Thymus (tissue), 11 donors: ENCODE measurements at regions not wholly inside any gene's neighbourhood (a gene's known extent, or its start where the extent isn't known, plus 50 kb on each side); places are given as distances from the start of the nearest gene placed in this dataset.

Source experiments
- DNase-seq, 9 donors: peaks; one replicate each; pipeline ENCODE4 v3.0.0-alpha.2; 2013; ENCODE audit warnings: low spot score in 9 of 9, low read depth in 6 of 9, missing footprints in 1 of 9
- H3K27ac ChIP-seq, 2 donors: one replicate each; pipeline ENCODE4 v1.5.1; 2013; ENCODE audit warnings: control low read depth in 1 of 2, low read depth in 1 of 2, low read length in 1 of 2, mild to moderate bottlenecking in 1 of 2, moderate library complexity in 1 of 2
- H3K27me3 ChIP-seq, 2 donors: one replicate each; pipeline ENCODE4 v1.5.1; 2013; ENCODE audit warnings: low read length in 1 of 2; ENCODE audit not compliant: control insufficient read depth in 2 of 2, insufficient read depth in 1 of 2
- H3K36me3 ChIP-seq, 2 donors: one replicate each; pipeline ENCODE4 v1.5.1; 2013; ENCODE audit warnings: low read length in 1 of 2, mild to moderate bottlenecking in 1 of 2, moderate library complexity in 1 of 2; ENCODE audit not compliant: control insufficient read depth in 2 of 2, insufficient read depth in 2 of 2
- H3K4me1 ChIP-seq, 2 donors: one replicate each; pipeline ENCODE4 v1.5.1; 2013; ENCODE audit warnings: low read length in 2 of 2; ENCODE audit not compliant: control insufficient read depth in 2 of 2, insufficient read depth in 2 of 2
- H3K4me3 ChIP-seq, 2 donors: one replicate each; pipeline ENCODE4 v1.5.1; 2013; ENCODE audit warnings: low read length in 2 of 2, control low read depth in 1 of 2, mild to moderate bottlenecking in 1 of 2
- H3K9me3 ChIP-seq, 2 donors: one replicate each; pipeline ENCODE4 v1.5.1; 2013; ENCODE audit warnings: low read length in 1 of 2, mild to moderate bottlenecking in 1 of 2; ENCODE audit not compliant: control insufficient read depth in 2 of 2, insufficient read depth in 1 of 2
- WGBS: extraction: QIAGEN DNeasy Blood & Tissue Kit; methylation state at CpG from one replicate; pipeline ENCODE4 v1.1.7; 2013; 5-methylcytosine and 5-hydroxymethylcytosine counted together
- donor health status: healthy.

GRCh38 chr13:97568850-97569249 is 134.9 kb downstream of the RAP2A start:
- no peak for DNase-seq
- Histone ChIP-seq H3K4me1 (no peaks in the 10 kb centered on the region), H3K36me3 (no peaks in the 10 kb centered on the region), H3K9me3 (no peaks in the 10 kb centered on the region), H3K27me3 (peaks cover 0 to 2% of the 10 kb centered on the region in 2 donors), H3K4me3 (no peak overlapping the region), H3K27ac (no peak overlapping the region)
- 62% methylated on average over 1 of the region's 1 CpG for WGBS

- no peaks in the 10 kb centered on the region for H3K4me1 ChIP-seq
Measured at GRCh38 chr13:97569841-97570240, 135.9 kb downstream of the RAP2A start.

GRCh38 chr13:97570442-97570841 is 136.5 kb downstream of the RAP2A start:
- Histone ChIP-seq H3K4me1 (no peaks in the 10 kb centered on the region), H3K9me3 (no peaks in the 10 kb centered on the region), H3K4me3 (no peak overlapping the region), H3K36me3 (no peaks in the 10 kb centered on the region), H3K27ac (no peak overlapping the region), H3K27me3 (peaks cover 0 to 2% of the 10 kb centered on the region in 2 donors)
- DNase-seq, result no peak
- WGBS, result 94% methylated on average over 3 of the region's 3 CpGs

More at GRCh38 chr13:97569841-97570240, 135.9 kb downstream of the RAP2A start:
- H3K4me3 ChIP-seq, result no peak overlapping the region
- DNase-seq, result no peak
- H3K36me3 ChIP-seq, result no peaks in the 10 kb centered on the region
- H3K27me3 ChIP-seq, result peaks cover 0 to 2% of the 10 kb centered on the region in 2 donors
- no peaks in the 10 kb centered on the region for H3K9me3 ChIP-seq
- WGBS, result 91% methylated on average over 8 of the region's 8 CpGs
- H3K27ac ChIP-seq, result no peak overlapping the region

GRCh38 chr13:97573011-97573410 is 139.0 kb downstream of the RAP2A start:
- WGBS, result 87% methylated on average over 1 of the region's 1 CpG
- Histone ChIP-seq H3K9me3 (no peaks in the 10 kb centered on the region), H3K36me3 (no peaks in the 10 kb centered on the region), H3K27me3 (peaks cover 0 to 2% of the 10 kb centered on the region in 2 donors), H3K4me1 (no peaks in the 10 kb centered on the region), H3K27ac (no peak overlapping the region), H3K4me3 (no peak overlapping the region)
- no peak for DNase-seq

GRCh38 chr13:97574926-97575325 is 141.0 kb downstream of the RAP2A start:
- Histone ChIP-seq H3K27me3 (no peaks in the 10 kb centered on the region), H3K9me3 (no peaks in the 10 kb centered on the region), H3K4me1 (no peaks in the 10 kb centered on the region), H3K36me3 (no peaks in the 10 kb centered on the region), H3K27ac (no peak overlapping the region), H3K4me3 (no peak overlapping the region)
- 74% methylated on average over 5 of the region's 5 CpGs for WGBS
- no peak for DNase-seq

GRCh38 chr13:97577026-97577425 is 143.1 kb downstream of the RAP2A start:
- WGBS, result 89% methylated on average over 2 of the region's 2 CpGs
- Histone ChIP-seq H3K27me3 (no peaks in the 10 kb centered on the region), H3K27ac (no peak overlapping the region), H3K4me1 (no peaks in the 10 kb centered on the region), H3K36me3 (no peaks in the 10 kb centered on the region), H3K9me3 (no peaks in the 10 kb centered on the region), H3K4me3 (no peak overlapping the region)
- DNase-seq, result no peak

GRCh38 chr13:97582170-97582569 is 148.2 kb downstream of the RAP2A start:
- Histone ChIP-seq H3K4me1 (no peaks in the 10 kb centered on the region), H3K4me3 (no peak overlapping the region), H3K36me3 (no peaks in the 10 kb centered on the region), H3K27ac (no peak overlapping the region), H3K9me3 (no peaks in the 10 kb centered on the region), H3K27me3 (no peaks in the 10 kb centered on the region)
- no peak for DNase-seq
- 38% methylated on average over 5 of the region's 5 CpGs for WGBS

GRCh38 chr13:97583907-97584497 is 150.0 kb downstream of the RAP2A start:
- no peaks in the 10 kb centered on the region for H3K36me3 ChIP-seq
- no peaks in the 10 kb centered on the region for H3K4me1 ChIP-seq
- no peak for DNase-seq
- H3K27ac ChIP-seq, result no peak overlapping the region
- H3K9me3 ChIP-seq, result no peaks in the 10 kb centered on the region
- no peak overlapping the region for H3K4me3 ChIP-seq
- no peaks in the 10 kb centered on the region for H3K27me3 ChIP-seq
- WGBS, result 84% methylated on average over 3 of the region's 3 CpGs

- no peaks in the 10 kb centered on the region for H3K9me3 ChIP-seq
- 95% methylated on average over 1 of the region's 1 CpG for WGBS
- H3K4me1 ChIP-seq, result no peaks in the 10 kb centered on the region
- H3K27ac ChIP-seq, result no peak overlapping the region
- no peak overlapping the region for H3K4me3 ChIP-seq
- H3K27me3 ChIP-seq, result no peaks in the 10 kb centered on the region
- no peak for DNase-seq
- H3K36me3 ChIP-seq, result no peaks in the 10 kb centered on the region
Measured at GRCh38 chr13:97586941-97587340, 153.0 kb downstream of the RAP2A start.
